NCI-H226 (cell line): ENCODE measurements at regions not wholly inside any gene's neighbourhood (a gene's known extent, or its start where the extent isn't known, plus 50 kb on each side); places are given as distances from the start of the nearest gene placed in this dataset.

Experiments used
- DNase-seq: peaks from one replicate; pipeline ENCODE4 v3.0.0-alpha.2; 2015

GRCh38 chr12:5200278-5201087 lies 156.8 kb downstream of the KCNA5 start:
- DNase-seq, result no peak

GRCh38 chr12:5201554-5202218 lies 158.0 kb downstream of the KCNA5 start:
- DNase-seq, result no peak

- no peak for DNase-seq
Measured at GRCh38 chr12:5203274-5203673, 159.6 kb downstream of the KCNA5 start.

GRCh38 chr12:5203720-5204119 lies 160.0 kb downstream of the KCNA5 start:
- DNase-seq, result no peak

- DNase-seq, result no peak
Measured at GRCh38 chr12:5204271-5204670, 160.6 kb downstream of the KCNA5 start.

- DNase-seq, result no peak
Measured at GRCh38 chr12:5204831-5205230, 161.2 kb downstream of the KCNA5 start.

- no peak for DNase-seq
Measured at GRCh38 chr12:5206401-5207175, 162.9 kb downstream of the KCNA5 start.

- no peak for DNase-seq
Measured at GRCh38 chr12:5210179-5210922, 166.7 kb downstream of the KCNA5 start.

- no peak for DNase-seq
Measured at GRCh38 chr12:5210923-5211290, 167.2 kb downstream of the KCNA5 start.

- no peak for DNase-seq
Measured at GRCh38 chr12:5213336-5213735, 169.7 kb downstream of the KCNA5 start.

GRCh38 chr12:5213990-5214389 lies 170.3 kb downstream of the KCNA5 start:
- no peak for DNase-seq

- DNase-seq, result no peak
Measured at GRCh38 chr12:5217936-5218335, 174.3 kb downstream of the KCNA5 start.

GRCh38 chr12:5220099-5220498 lies 176.4 kb downstream of the KCNA5 start:
- DNase-seq, result no peak

- no peak for DNase-seq
Measured at GRCh38 chr12:5220835-5221234, 177.2 kb downstream of the KCNA5 start.

GRCh38 chr12:5222011-5222461 lies 178.4 kb downstream of the KCNA5 start:
- no peak for DNase-seq

- no peak for DNase-seq
Measured at GRCh38 chr12:5222729-5223128, 179.1 kb downstream of the KCNA5 start.

GRCh38 chr12:5223881-5224280 lies 180.2 kb downstream of the KCNA5 start:
- no peak for DNase-seq

- DNase-seq, result no peak
Measured at GRCh38 chr12:5226581-5226980, 182.9 kb downstream of the KCNA5 start.

GRCh38 chr12:5227708-5228373 lies 184.2 kb downstream of the KCNA5 start:
- no peak for DNase-seq

- no peak for DNase-seq
Measured at GRCh38 chr12:5230156-5230555, 186.5 kb downstream of the KCNA5 start.

GRCh38 chr12:5230861-5231260 lies 187.2 kb downstream of the KCNA5 start:
- DNase-seq, result no peak

GRCh38 chr12:5232291-5232690 lies 188.6 kb downstream of the KCNA5 start:
- DNase-seq, result no peak
